HEK293T (cell line): ENCODE measurements at regions not wholly inside any gene's neighbourhood (a gene's known extent, or its start where the extent isn't known, plus 50 kb on each side); places are given as distances from the start of the nearest gene placed in this dataset.

ENCODE experiments used
- BHLHE40 ChIP-seq: fragments of 450-650 bp; IDR thresholded peaks from 2 replicates; pipeline ENCODE4 v1.6.1; 2016; ENCODE audit warnings: mild to moderate bottlenecking, moderate library complexity, borderline replicate concordance
- ELF4 ChIP-seq: fragments of 450-650 bp; IDR thresholded peaks from 2 replicates; pipeline ENCODE4 v1.6.1; 2017; ENCODE audit warnings: antibody characterized with exemption
- FOXA1 ChIP-seq: fragments of 450-650 bp; IDR thresholded peaks from 2 replicates; pipeline ENCODE4 v1.6.1; 2016; ENCODE audit warnings: mild to moderate bottlenecking
- FOXK2 ChIP-seq: fragments of 450-650 bp; IDR thresholded peaks from 2 replicates; pipeline ENCODE4 v1.6.1; 2016; ENCODE audit warnings: mild to moderate bottlenecking
- FOXM1 ChIP-seq: fragments of 450-650 bp; IDR thresholded peaks from 2 replicates; pipeline ENCODE4 v1.6.1; 2017; ENCODE audit warnings: mild to moderate bottlenecking, borderline replicate concordance
- HDGF ChIP-seq: fragments of 450-650 bp; IDR thresholded peaks from 2 replicates; pipeline ENCODE4 v1.6.1; 2017; ENCODE audit warnings: antibody characterized with exemption, borderline replicate concordance
- L3MBTL2 ChIP-seq: fragments of 450-650 bp; conservative IDR thresholded peaks from 2 replicates; pipeline ENCODE4 v1.6.1; 2016; ENCODE audit warnings: mild to moderate bottlenecking
- LEF1 ChIP-seq: fragments of 450-650 bp; IDR thresholded peaks from 2 replicates; pipeline ENCODE4 v1.6.1; 2017; ENCODE audit warnings: mild to moderate bottlenecking, borderline replicate concordance
- NFRKB ChIP-seq: fragments of 450-650 bp; IDR thresholded peaks from 2 replicates; pipeline ENCODE4 v1.6.1; 2016; ENCODE audit warnings: mild to moderate bottlenecking, moderate library complexity
- PKNOX1 ChIP-seq: fragments of 450-650 bp; IDR thresholded peaks from 2 replicates; pipeline ENCODE4 v1.6.1; 2016
- SP1 ChIP-seq: fragments of 450-650 bp; IDR thresholded peaks from 2 replicates; pipeline ENCODE4 v1.6.1; 2017
- SUZ12 ChIP-seq: fragments of 450-650 bp; IDR thresholded peaks from 2 replicates; pipeline ENCODE4 v1.6.1; 2016; ENCODE audit warnings: mild to moderate bottlenecking
- TARDBP ChIP-seq: fragments of 450-650 bp; IDR thresholded peaks from 2 replicates; pipeline ENCODE4 v1.6.1; 2016

DNA sequence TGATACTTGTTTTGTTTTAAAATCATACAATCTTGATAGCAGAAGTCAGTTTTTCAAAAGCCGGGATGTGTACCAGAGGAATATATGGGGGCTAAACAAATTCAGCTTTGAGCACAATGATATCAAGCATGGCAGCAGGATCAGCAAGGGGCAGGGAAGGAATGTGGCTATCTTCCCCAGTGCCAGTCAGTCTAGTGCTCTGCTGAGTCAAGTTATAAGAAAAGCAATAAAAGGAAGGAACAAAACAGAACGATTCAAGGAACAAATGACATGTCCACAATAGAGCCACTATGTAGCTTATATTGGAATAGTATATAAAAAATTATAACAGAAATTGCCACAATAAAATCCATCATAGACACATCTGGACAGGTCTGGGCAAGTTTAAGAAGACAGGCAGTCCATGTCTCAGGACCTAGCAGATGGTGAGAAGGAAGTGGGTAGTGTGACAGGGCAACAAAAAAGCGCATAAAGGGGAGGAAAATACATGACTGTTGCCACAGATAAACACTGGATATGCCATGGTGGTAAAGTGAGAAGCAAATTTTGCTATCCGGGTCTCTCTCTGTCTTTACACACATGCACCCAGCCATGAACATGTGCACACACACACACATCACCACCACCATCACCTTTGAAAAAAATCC, 518.2 kb upstream of the HTR2C start:
- TF ChIP-seq FOXK2 (no peak), SP1 (no peak), TARDBP (no peak), ELF4 (no peak), FOXM1 (no peak), HDGF (no peak), SUZ12 (no peak), FOXA1 (no peak), NFRKB (no peak), LEF1 (no peak), BHLHE40 (no peak), L3MBTL2 (no peak), PKNOX1 (no peak)
